Lung (tissue), 11 donors: ENCODE measurements at regions not wholly inside any gene's neighbourhood (a gene's known extent, or its start where the extent isn't known, plus 50 kb on each side); places are given as distances from the start of the nearest gene placed in this dataset.
A peak's percentile ranks its signal among the peaks of the same experiment; 100 is the strongest.

Source experiments
- ATAC-seq: fragments of 200-7000 bp; cut with Tn5 transposase; one replicate; pipeline ENCODE4 v1.9.1; 2020; ENCODE audit warnings: moderate number of reproducible peaks; ENCODE audit not compliant: insufficient read depth, low FRiP score
- DNase-seq, 3 donors: peaks; one replicate each; pipeline ENCODE4 v3.0.0-alpha.2; 2013 to 2017
- H3K27ac ChIP-seq, 2 donors: one replicate each; pipeline ENCODE4 v1.5.1; 2013; ENCODE audit warnings: mild to moderate bottlenecking in 2 of 2, moderate library complexity in 2 of 2, control low read depth in 1 of 2, inconsistent platforms in 1 of 2, low read depth in 1 of 2, low read length in 1 of 2
- H3K27me3 ChIP-seq, 3 donors: one replicate each; pipeline ENCODE4 v1.5.1; 2013; ENCODE audit warnings: low read length in 2 of 3; ENCODE audit not compliant: control insufficient read depth in 3 of 3, insufficient read depth in 3 of 3
- H3K36me3 ChIP-seq, 4 donors: one replicate each; pipeline ENCODE4 v1.5.1; 2013; ENCODE audit warnings: low read length in 4 of 4, mild to moderate bottlenecking in 1 of 4, moderate library complexity in 1 of 4; ENCODE audit not compliant: control insufficient read depth in 4 of 4, insufficient read depth in 4 of 4
- H3K4me1 ChIP-seq, 5 donors: one replicate each; pipeline ENCODE4 v1.5.1; 2013; ENCODE audit warnings: low read length in 5 of 5, mild to moderate bottlenecking in 2 of 5, moderate library complexity in 1 of 5; ENCODE audit not compliant: control insufficient read depth in 5 of 5, insufficient read depth in 5 of 5
- H3K4me3 ChIP-seq: one replicate; pipeline ENCODE4 v1.5.1; 2013; ENCODE audit warnings: mild to moderate bottlenecking, control low read depth, moderate library complexity
- H3K9ac ChIP-seq, 2 donors: one replicate each; pipeline ENCODE4 v1.5.1; 2013; ENCODE audit warnings: low read length in 2 of 2, control low read depth in 1 of 2; ENCODE audit not compliant: insufficient read depth in 1 of 2
- H3K9me3 ChIP-seq, 4 donors: one replicate each; pipeline ENCODE4 v1.5.1; 2013; ENCODE audit warnings: low read length in 3 of 4, mild to moderate bottlenecking in 1 of 4, moderate library complexity in 1 of 4; ENCODE audit not compliant: control insufficient read depth in 4 of 4, insufficient read depth in 3 of 4
- WGBS, 2 donors: extraction: QIAGEN DNeasy Blood & Tissue Kit; methylation state at CpG; one replicate each; pipeline ENCODE4 v1.1.7; 2013; 5-methylcytosine and 5-hydroxymethylcytosine counted together
- TF ChIP-seq, protein P1 (sequence below): IDR thresholded peaks from 2 replicates; pipeline ENCODE4 v1.5.1; 2012; ENCODE audit warnings: mild to moderate bottlenecking; ENCODE audit errors: control extremely low read depth, extremely low read depth
- donor health status: control.
- donor health status: control.
- donor health status: Bipolar disorder and iron deficiency.
- donor health status: healthy.
- donor health status: DM: yes; HTN: yes; CAD: no.

DNA sequence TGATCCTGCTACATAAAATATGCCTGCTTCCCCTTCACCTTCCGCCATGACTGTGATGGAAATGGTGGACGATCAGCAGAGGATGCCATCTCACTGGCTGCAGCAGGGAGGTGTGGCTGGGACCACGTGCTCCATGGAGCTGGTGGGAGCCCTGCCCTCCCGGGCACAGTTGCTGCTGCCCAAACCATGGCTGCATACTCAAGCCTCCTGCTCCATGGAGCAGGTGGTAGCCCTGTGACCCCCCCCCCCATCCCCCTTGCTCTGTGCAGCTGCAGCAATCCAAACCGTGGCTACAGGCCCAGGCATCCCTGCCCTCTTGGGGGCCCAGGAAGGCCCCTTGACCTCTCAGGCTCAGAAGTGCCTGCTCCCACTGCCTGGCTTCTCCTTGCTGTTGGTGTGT is 597.5 kb upstream of the LMO3 start:
- peaks cover 0 to 3% (median 0%) of the 10 kb centered on the region in 4 donors for H3K9me3 ChIP-seq
- H3K4me1 ChIP-seq, result no peaks in the 10 kb centered on the region
- H3K9ac ChIP-seq, result no peak overlapping the region
- ATAC-seq, result no peak
- DNase-seq, result no peak
- no peak overlapping the region for H3K27ac ChIP-seq
- no peaks in the 10 kb centered on the region for H3K36me3 ChIP-seq
- H3K27me3 ChIP-seq, result no peaks in the 10 kb centered on the region
- WGBS, 2 donors, result 79 to 83% methylated on average over 5 of the region's 5 CpGs
- TF ChIP-seq, protein P1, sequence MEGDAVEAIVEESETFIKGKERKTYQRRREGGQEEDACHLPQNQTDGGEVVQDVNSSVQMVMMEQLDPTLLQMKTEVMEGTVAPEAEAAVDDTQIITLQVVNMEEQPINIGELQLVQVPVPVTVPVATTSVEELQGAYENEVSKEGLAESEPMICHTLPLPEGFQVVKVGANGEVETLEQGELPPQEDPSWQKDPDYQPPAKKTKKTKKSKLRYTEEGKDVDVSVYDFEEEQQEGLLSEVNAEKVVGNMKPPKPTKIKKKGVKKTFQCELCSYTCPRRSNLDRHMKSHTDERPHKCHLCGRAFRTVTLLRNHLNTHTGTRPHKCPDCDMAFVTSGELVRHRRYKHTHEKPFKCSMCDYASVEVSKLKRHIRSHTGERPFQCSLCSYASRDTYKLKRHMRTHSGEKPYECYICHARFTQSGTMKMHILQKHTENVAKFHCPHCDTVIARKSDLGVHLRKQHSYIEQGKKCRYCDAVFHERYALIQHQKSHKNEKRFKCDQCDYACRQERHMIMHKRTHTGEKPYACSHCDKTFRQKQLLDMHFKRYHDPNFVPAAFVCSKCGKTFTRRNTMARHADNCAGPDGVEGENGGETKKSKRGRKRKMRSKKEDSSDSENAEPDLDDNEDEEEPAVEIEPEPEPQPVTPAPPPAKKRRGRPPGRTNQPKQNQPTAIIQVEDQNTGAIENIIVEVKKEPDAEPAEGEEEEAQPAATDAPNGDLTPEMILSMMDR, result no peak
- H3K4me3 ChIP-seq, result no peak overlapping the region

DNA sequence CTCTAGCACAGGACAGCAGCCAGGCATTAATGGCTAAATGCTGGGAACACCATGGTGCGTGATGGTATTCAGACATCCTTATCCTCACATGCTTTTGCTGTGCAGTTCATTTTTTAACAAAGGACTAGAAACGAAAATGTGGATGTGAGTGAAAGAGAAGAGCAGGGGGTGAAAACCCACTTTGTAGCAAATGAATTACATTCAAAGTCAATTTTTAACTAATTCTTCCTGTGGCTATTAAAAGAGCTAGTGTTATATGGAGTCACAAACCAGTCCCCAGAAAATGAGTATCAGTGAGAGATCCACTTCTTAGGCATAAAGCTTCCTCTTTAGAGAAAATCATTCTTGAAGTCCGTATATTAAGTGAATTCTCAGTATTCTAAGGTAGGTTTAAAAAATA is 592.0 kb upstream of the LMO3 start:
- H3K27me3 ChIP-seq, result no peaks in the 10 kb centered on the region
- H3K4me3 ChIP-seq, result no peak overlapping the region
- no peaks in the 10 kb centered on the region for H3K36me3 ChIP-seq
- H3K4me1 ChIP-seq, result no peaks in the 10 kb centered on the region
- H3K9ac ChIP-seq, result no peak overlapping the region
- no peaks in the 10 kb centered on the region for H3K9me3 ChIP-seq
- TF ChIP-seq, protein P1, result no peak
- WGBS, 2 donors, result 62 to 78% methylated on average over 3 of the region's 3 CpGs
- ATAC-seq (no peak), DNase-seq (peak in 2 of 3 donors; percentile 1 to 21)
- no peak overlapping the region for H3K27ac ChIP-seq

DNA sequence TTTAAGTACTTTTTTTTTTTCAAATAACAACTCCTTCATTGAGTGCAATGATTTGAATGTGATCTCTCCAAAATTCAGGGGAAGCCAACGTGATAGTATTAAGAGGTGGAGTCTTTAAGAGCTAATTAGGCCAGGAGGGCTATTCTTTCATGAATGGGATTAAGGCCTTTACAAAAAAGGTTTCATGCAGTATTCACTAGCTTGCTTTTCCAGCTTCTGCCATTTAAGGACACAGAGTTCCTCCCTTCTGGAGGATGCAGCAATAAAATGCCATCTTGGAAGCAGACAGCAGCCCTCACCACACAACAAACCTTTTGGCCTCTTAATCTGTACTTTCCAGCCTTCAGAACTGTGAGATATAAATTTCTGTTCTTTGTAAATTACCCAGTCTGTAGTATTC is 586.8 kb upstream of the LMO3 start:
- no peak for DNase-seq

More for the DNA sequence above, 586.8 kb upstream of the LMO3 start:
- TF ChIP-seq, protein P1, result no peak
- WGBS, 2 donors, result 41 to 74% methylated on average over 1 of the region's 1 CpG
- H3K27me3 ChIP-seq, result no peaks in the 10 kb centered on the region
- H3K27ac ChIP-seq, result no peak overlapping the region
- no peaks in the 10 kb centered on the region for H3K9me3 ChIP-seq
- no peak overlapping the region for H3K4me3 ChIP-seq
- no peaks in the 10 kb centered on the region for H3K36me3 ChIP-seq
- H3K4me1 ChIP-seq, result no peaks in the 10 kb centered on the region
- no peak for ATAC-seq
- H3K9ac ChIP-seq, result no peak overlapping the region
